ENCODE measurements at regions not wholly inside any gene's neighbourhood (a gene's known extent, or its start where the extent isn't known, plus 50 kb on each side); places are given as distances from the start of the nearest gene placed in this dataset.

GRCh38 chr2:9692456-9693195, 61.8 kb upstream of the YWHAQ start:
- no peak overlapping the region for H3K27ac Mint-ChIP-seq (ENCODE audit: unreplicated experiment)
- peaks cover 8% of the 10 kb centered on the region for H3K4me1 Mint-ChIP-seq (ENCODE audit: low read depth, unreplicated experiment)
- DNase-seq = no peak
- peaks cover 5% of the 10 kb centered on the region for H3K9me3 Mint-ChIP-seq (ENCODE audit: unreplicated experiment)
- H3K4me3 Mint-ChIP-seq (ENCODE audit: unreplicated experiment) = no peak overlapping the region
- no peaks in the 10 kb centered on the region for H3K36me3 Mint-ChIP-seq (ENCODE audit: unreplicated experiment)
- peaks cover 3% of the 10 kb centered on the region for H3K27me3 Mint-ChIP-seq (ENCODE audit: unreplicated experiment)
- no peak for TF ChIP-seq CTCF (IDR thresholded peaks at IDR 0.05; ENCODE audit: partially characterized antibody, unreplicated experiment)

GRCh38 chr2:9693196-9693491, 62.3 kb upstream of the YWHAQ start:
- peaks cover 5% of the 10 kb centered on the region for H3K9me3 Mint-ChIP-seq (ENCODE audit: unreplicated experiment)
- H3K27me3 Mint-ChIP-seq (ENCODE audit: unreplicated experiment) = peaks cover 3% of the 10 kb centered on the region
- no peak for TF ChIP-seq CTCF (IDR thresholded peaks at IDR 0.05; ENCODE audit: partially characterized antibody, unreplicated experiment)
- H3K4me1 Mint-ChIP-seq (ENCODE audit: low read depth, unreplicated experiment) = peaks cover 8% of the 10 kb centered on the region
- no peak overlapping the region for H3K4me3 Mint-ChIP-seq (ENCODE audit: unreplicated experiment)
- peak overlapping the region; percentile 22 for H3K27ac Mint-ChIP-seq (ENCODE audit: unreplicated experiment)
- no peaks in the 10 kb centered on the region for H3K36me3 Mint-ChIP-seq (ENCODE audit: unreplicated experiment)
- no peak for DNase-seq

- H3K36me3 Mint-ChIP-seq (ENCODE audit: unreplicated experiment) = no peaks in the 10 kb centered on the region
- H3K27ac Mint-ChIP-seq (ENCODE audit: unreplicated experiment) = no peak overlapping the region
- peaks cover 5% of the 10 kb centered on the region for H3K9me3 Mint-ChIP-seq (ENCODE audit: unreplicated experiment)
- H3K4me1 Mint-ChIP-seq (ENCODE audit: low read depth, unreplicated experiment) = peaks cover 8% of the 10 kb centered on the region
- TF ChIP-seq CTCF (IDR thresholded peaks at IDR 0.05; ENCODE audit: partially characterized antibody, unreplicated experiment) = no peak
- no peak for DNase-seq
- no peak overlapping the region for H3K4me3 Mint-ChIP-seq (ENCODE audit: unreplicated experiment)
- peaks cover 3% of the 10 kb centered on the region for H3K27me3 Mint-ChIP-seq (ENCODE audit: unreplicated experiment)
These were observed 62.8 kb upstream of the YWHAQ start for GRCh38 chr2:9693646-9694045.

GRCh38 chr2:9694661-9695234, 64.0 kb upstream of the YWHAQ start:
- no peak for TF ChIP-seq CTCF (IDR thresholded peaks at IDR 0.05; ENCODE audit: partially characterized antibody, unreplicated experiment)
- Mint-ChIP-seq H3K9me3 (ENCODE audit: unreplicated experiment) (peaks cover 5% of the 10 kb centered on the region), H3K27me3 (ENCODE audit: unreplicated experiment) (peaks cover 2% of the 10 kb centered on the region), H3K27ac (ENCODE audit: unreplicated experiment) (no peak overlapping the region), H3K36me3 (ENCODE audit: unreplicated experiment) (no peaks in the 10 kb centered on the region), H3K4me1 (ENCODE audit: low read depth, unreplicated experiment) (peaks cover 8% of the 10 kb centered on the region), H3K4me3 (ENCODE audit: unreplicated experiment) (no peak overlapping the region)
- no peak for DNase-seq

GRCh38 chr2:9695941-9696340, 65.1 kb upstream of the YWHAQ start:
- H3K36me3 Mint-ChIP-seq (ENCODE audit: unreplicated experiment) = no peaks in the 10 kb centered on the region
- no peak overlapping the region for H3K4me3 Mint-ChIP-seq (ENCODE audit: unreplicated experiment)
- H3K4me1 Mint-ChIP-seq (ENCODE audit: low read depth, unreplicated experiment) = peaks cover 4% of the 10 kb centered on the region

More at GRCh38 chr2:9695941-9696340, 65.1 kb upstream of the YWHAQ start:
- no peak for DNase-seq
- H3K27ac Mint-ChIP-seq (ENCODE audit: unreplicated experiment) = no peak overlapping the region
- no peak for TF ChIP-seq CTCF (IDR thresholded peaks at IDR 0.05; ENCODE audit: partially characterized antibody, unreplicated experiment)
- H3K9me3 Mint-ChIP-seq (ENCODE audit: unreplicated experiment) = peaks cover 2% of the 10 kb centered on the region
- H3K27me3 Mint-ChIP-seq (ENCODE audit: unreplicated experiment) = peaks cover 2% of the 10 kb centered on the region

All from glutamatergic neuron (in vitro differentiated cells).